Neural progenitor cell (in vitro differentiated cells): ENCODE measurements at regions not wholly inside any gene's neighbourhood (a gene's known extent, or its start where the extent isn't known, plus 50 kb on each side); places are given as distances from the start of the nearest gene placed in this dataset.

Experiments
- CTCF ChIP-seq: fragments of 200-600 bp; sonication (generic); IDR thresholded peaks from 2 replicates; pipeline ENCODE4 v1.5.1; 2017; ENCODE audit warnings: antibody characterized with exemption, mild to moderate bottlenecking
- EZH2phosphoT487 ChIP-seq: fragments of 200-600 bp; sonication (generic); IDR thresholded peaks from 2 replicates; pipeline ENCODE4 v1.6.1; 2017; ENCODE audit warnings: antibody characterized with exemption

DNA sequence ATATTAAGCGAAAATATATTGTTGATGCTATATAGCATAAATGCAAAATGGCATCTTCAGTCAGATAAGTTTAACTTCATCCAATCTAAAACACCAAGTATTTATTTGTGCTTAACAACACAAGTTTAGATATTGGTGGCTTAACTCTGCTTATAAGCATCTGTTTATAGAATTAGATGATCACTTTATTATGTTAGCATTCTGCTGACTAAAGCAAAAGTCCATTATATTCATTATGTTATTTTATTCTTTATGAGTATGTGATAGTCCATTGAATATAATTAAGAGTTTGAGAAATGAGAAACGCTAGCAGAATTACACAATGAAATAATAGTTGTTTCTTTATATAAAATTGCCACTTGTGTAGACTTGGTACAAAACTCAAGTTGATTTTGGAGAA is 401.2 kb upstream of the CDH7 start:
- TF ChIP-seq CTCF = no peak
- TF ChIP-seq EZH2phosphoT487 = no peak
